ENCODE measurements at regions not wholly inside any gene's neighbourhood (a gene's known extent, or its start where the extent isn't known, plus 50 kb on each side); places are given as distances from the start of the nearest gene placed in this dataset.

GRCh38 chr15:95296643-95297042 lies 1033.9 kb upstream of the NR2F2 start:
- H3K4me1 ChIP-seq (ENCODE audit: low read depth), result peaks cover 25% of the 10 kb centered on the region
- DNase-seq (ENCODE audit: low read depth in 1 of 2, low spot score in 1 of 2), result peak in 1 of 2 donors; percentile 51
- H3K36me3 ChIP-seq, result no peaks in the 10 kb centered on the region
- H3K4me3 ChIP-seq, result no peak overlapping the region
- no peaks in the 10 kb centered on the region for H3K9me3 ChIP-seq (ENCODE audit: low read depth)
- no peak overlapping the region for H3K27ac ChIP-seq
- H3K27me3 ChIP-seq, result no peaks in the 10 kb centered on the region
- TF ChIP-seq CTCF (IDR thresholded peaks at IDR 0.05; ENCODE audit: low read depth, low read length), result no peak

- Histone ChIP-seq H3K36me3 (no peaks in the 10 kb centered on the region), H3K4me3 (no peak overlapping the region), H3K27ac (no peak overlapping the region), H3K9me3 (ENCODE audit: low read depth) (no peaks in the 10 kb centered on the region), H3K27me3 (no peaks in the 10 kb centered on the region), H3K4me1 (ENCODE audit: low read depth) (peaks cover 24% of the 10 kb centered on the region)
- no peak for DNase-seq (ENCODE audit: low read depth in 1 of 2, low spot score in 1 of 2)
- TF ChIP-seq CTCF (IDR thresholded peaks at IDR 0.05; ENCODE audit: low read depth, low read length), result no peak
Observed at GRCh38 chr15:95298729-95299128, 1031.8 kb upstream of the NR2F2 start.

- no peak for TF ChIP-seq CTCF (IDR thresholded peaks at IDR 0.05; ENCODE audit: low read depth, low read length)
- H3K4me3 ChIP-seq, result no peak overlapping the region
Observed at GRCh38 chr15:95300958-95301357, 1029.5 kb upstream of the NR2F2 start.

GRCh38 chr15:95302206-95302605 lies 1028.3 kb upstream of the NR2F2 start:
- H3K36me3 ChIP-seq, result no peaks in the 10 kb centered on the region
- TF ChIP-seq CTCF (IDR thresholded peaks at IDR 0.05; ENCODE audit: low read depth, low read length), result no peak
- no peaks in the 10 kb centered on the region for H3K9me3 ChIP-seq (ENCODE audit: low read depth)
- H3K27ac ChIP-seq, result no peak overlapping the region
- no peak overlapping the region for H3K4me3 ChIP-seq
- H3K4me1 ChIP-seq (ENCODE audit: low read depth), result peaks cover 19% of the 10 kb centered on the region
- peak in 1 of 2 donors; percentile 48 for DNase-seq (ENCODE audit: low read depth in 1 of 2, low spot score in 1 of 2)
- H3K27me3 ChIP-seq, result no peaks in the 10 kb centered on the region

More at GRCh38 chr15:95300958-95301357, 1029.5 kb upstream of the NR2F2 start:
- H3K27me3 ChIP-seq, result no peaks in the 10 kb centered on the region
- DNase-seq (ENCODE audit: low read depth in 1 of 2, low spot score in 1 of 2), result peak in 1 of 2 donors; percentile 79
- no peaks in the 10 kb centered on the region for H3K9me3 ChIP-seq (ENCODE audit: low read depth)
- H3K36me3 ChIP-seq, result no peaks in the 10 kb centered on the region
- peaks cover 31% of the 10 kb centered on the region for H3K4me1 ChIP-seq (ENCODE audit: low read depth)
- no peak overlapping the region for H3K27ac ChIP-seq

GRCh38 chr15:95302809-95303208 lies 1027.7 kb upstream of the NR2F2 start:
- H3K27ac ChIP-seq, result no peak overlapping the region
- TF ChIP-seq CTCF (IDR thresholded peaks at IDR 0.05; ENCODE audit: low read depth, low read length), result no peak
- no peaks in the 10 kb centered on the region for H3K9me3 ChIP-seq (ENCODE audit: low read depth)
- peaks cover 15% of the 10 kb centered on the region for H3K4me1 ChIP-seq (ENCODE audit: low read depth)
- H3K27me3 ChIP-seq, result no peaks in the 10 kb centered on the region
- H3K36me3 ChIP-seq, result no peaks in the 10 kb centered on the region
- DNase-seq (ENCODE audit: low read depth in 1 of 2, low spot score in 1 of 2), result no peak
- H3K4me3 ChIP-seq, result no peak overlapping the region

- no peaks in the 10 kb centered on the region for H3K9me3 ChIP-seq (ENCODE audit: low read depth)
- peak in 1 of 2 donors; percentile 56 for DNase-seq (ENCODE audit: low read depth in 1 of 2, low spot score in 1 of 2)
- H3K27ac ChIP-seq, result no peak overlapping the region
- TF ChIP-seq CTCF (IDR thresholded peaks at IDR 0.05; ENCODE audit: low read depth, low read length), result no peak
- H3K4me1 ChIP-seq (ENCODE audit: low read depth), result peaks cover 15% of the 10 kb centered on the region
- H3K27me3 ChIP-seq, result no peaks in the 10 kb centered on the region
- no peaks in the 10 kb centered on the region for H3K36me3 ChIP-seq
- no peak overlapping the region for H3K4me3 ChIP-seq
Observed at GRCh38 chr15:95303713-95304112, 1026.8 kb upstream of the NR2F2 start.

Measured in cardiac muscle cell (in vitro differentiated cells and primary cell).